ENCODE measurements at regions not wholly inside any gene's neighbourhood (a gene's known extent, or its start where the extent isn't known, plus 50 kb on each side); places are given as distances from the start of the nearest gene placed in this dataset.
A peak's percentile ranks its signal among the peaks of the same experiment; 100 is the strongest.

- DNase-seq (ENCODE audit: low read depth, low spot score): no peak
- H3K27ac ChIP-seq: no peak overlapping the region
These were observed 234.8 kb upstream of the GADL1 start for GRCh38 chr3:31129241-31129640.

DNA sequence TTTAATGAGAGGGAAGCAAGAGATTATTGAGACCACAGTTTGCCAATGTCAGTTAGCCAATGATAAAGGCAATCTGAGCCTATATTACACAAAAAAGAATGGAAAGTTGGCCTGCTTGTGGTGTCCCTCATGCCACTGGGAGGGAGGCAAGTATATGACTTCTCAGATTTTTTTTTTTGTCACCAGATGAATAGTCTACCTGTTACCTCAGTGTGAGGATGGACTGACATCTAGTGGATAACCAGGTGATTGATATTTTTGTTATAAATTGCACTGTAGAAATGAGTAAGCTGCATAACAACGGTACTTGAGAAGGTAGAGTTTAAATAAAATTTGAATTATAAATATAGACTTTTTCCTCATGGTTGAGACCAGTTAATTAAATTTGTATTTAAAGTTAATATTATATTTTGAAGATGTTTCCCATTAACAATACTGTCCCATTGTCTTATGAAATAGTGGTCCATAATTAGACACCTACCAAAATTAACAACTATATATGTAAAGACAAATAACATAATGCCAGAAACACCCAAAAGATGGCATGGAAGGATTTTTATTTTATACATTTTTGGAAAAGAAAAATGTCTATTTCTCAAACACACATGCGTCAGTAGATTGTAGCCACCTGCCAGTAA lies 237.8 kb upstream of the GADL1 start:
- no peak for DNase-seq (ENCODE audit: low read depth, low spot score)

DNA sequence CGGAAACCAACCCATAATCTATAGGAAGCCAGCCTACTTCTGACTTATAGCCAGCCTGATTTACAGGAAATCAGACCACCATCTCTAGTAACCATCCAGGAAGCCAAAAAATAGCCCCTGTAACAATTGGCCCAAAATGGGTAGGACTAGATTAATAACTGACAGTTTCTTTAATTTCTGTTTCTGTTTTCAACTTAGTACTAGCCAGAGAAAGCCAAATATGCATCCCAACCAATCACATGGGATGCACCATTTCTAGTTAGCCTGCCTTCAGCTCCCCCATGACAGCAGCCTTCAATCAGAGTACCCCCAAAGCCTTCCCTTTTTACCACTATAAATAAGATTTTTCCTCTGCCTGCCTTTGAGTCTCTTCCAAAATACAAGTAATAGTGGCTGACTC lies 239.1 kb upstream of the GADL1 start:
- no peak for DNase-seq (ENCODE audit: low read depth, low spot score)
- H3K27ac ChIP-seq: no peak overlapping the region

More for the DNA sequence above, 237.8 kb upstream of the GADL1 start:
- H3K27ac ChIP-seq: no peak overlapping the region

- no peak for DNase-seq (ENCODE audit: low read depth, low spot score)
- H3K27ac ChIP-seq: no peak overlapping the region
These were observed 241.1 kb upstream of the GADL1 start for GRCh38 chr3:31135546-31135945.

- DNase-seq (ENCODE audit: low read depth, low spot score): no peak
- H3K27ac ChIP-seq: no peak overlapping the region
These were observed 243.4 kb upstream of the GADL1 start for GRCh38 chr3:31137718-31138465.

- DNase-seq (ENCODE audit: low read depth, low spot score): no peak
- no peak overlapping the region for H3K27ac ChIP-seq
These were observed 246.0 kb upstream of the GADL1 start for GRCh38 chr3:31140470-31140869.

DNA sequence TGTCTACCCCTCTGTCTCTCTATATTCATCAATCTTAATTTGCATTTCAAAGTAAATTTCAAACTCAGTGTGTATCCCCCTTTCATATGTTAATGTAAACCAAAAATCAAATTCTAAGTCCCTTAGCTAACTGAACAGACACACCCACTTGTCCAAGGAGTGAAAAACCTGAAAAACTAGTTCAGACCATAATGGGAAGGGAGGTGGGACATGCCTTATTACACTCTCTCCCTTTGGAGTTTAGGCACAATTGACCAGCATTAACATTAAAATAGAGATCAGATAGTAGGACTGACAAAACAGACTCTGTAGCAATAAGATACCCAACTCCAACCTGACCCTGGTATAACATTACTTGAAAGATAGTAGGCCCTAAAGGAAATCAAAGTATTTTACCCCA lies 247.7 kb upstream of the GADL1 start:
- no peak overlapping the region for H3K27ac ChIP-seq
- DNase-seq (ENCODE audit: low read depth, low spot score): no peak

- H3K27ac ChIP-seq: no peak overlapping the region
- no peak for DNase-seq (ENCODE audit: low read depth, low spot score)
These were observed 248.1 kb upstream of the GADL1 start for GRCh38 chr3:31142543-31142942.

DNA sequence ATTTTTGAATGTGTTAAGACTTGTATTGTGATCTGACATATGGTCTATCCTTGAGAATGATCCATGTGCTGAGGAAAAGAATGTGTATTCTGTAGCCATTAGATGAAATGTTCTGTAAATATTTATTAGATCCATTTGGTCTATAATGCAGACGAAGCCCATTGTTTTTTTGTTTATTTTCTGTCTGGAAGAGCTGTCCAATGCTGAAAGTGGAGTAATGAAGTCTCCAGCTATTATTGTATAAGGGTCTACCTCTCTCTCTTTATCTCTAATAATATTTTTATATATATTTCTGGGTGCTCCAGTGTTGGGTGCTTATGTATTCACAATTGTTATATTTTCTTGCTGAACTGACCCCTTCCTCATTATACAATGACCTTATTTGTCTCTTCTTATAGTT lies 250.6 kb upstream of the GADL1 start:
- no peak for DNase-seq (ENCODE audit: low read depth, low spot score)

DNA sequence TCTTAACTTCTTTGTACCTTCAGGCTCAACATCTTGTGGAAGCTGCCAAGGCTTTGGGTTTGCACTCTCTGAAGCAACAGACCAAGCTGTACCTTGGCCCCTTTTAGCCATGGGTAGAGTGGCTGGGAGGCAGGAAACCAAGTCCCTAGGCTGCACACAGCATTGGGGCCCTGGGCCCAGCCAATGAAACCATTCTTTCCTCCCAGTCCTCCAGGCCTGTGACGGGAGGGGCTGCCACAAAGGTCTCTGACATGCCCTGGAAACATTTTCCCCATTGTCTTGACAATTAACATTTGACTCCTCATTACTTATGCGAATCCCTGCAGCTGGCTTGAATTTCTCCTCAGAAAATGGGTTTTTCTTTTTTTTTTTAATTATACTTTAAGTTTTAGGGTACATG lies 253.1 kb upstream of the GADL1 start:
- H3K27ac ChIP-seq: no peak overlapping the region
- no peak for DNase-seq (ENCODE audit: low read depth, low spot score)

More for the DNA sequence above, 250.6 kb upstream of the GADL1 start:
- no peak overlapping the region for H3K27ac ChIP-seq

GRCh38 chr3:31157047-31157694 lies 262.7 kb upstream of the GADL1 start:
- no peak for DNase-seq (ENCODE audit: low read depth, low spot score)
- H3K27ac ChIP-seq: no peak overlapping the region

DNA sequence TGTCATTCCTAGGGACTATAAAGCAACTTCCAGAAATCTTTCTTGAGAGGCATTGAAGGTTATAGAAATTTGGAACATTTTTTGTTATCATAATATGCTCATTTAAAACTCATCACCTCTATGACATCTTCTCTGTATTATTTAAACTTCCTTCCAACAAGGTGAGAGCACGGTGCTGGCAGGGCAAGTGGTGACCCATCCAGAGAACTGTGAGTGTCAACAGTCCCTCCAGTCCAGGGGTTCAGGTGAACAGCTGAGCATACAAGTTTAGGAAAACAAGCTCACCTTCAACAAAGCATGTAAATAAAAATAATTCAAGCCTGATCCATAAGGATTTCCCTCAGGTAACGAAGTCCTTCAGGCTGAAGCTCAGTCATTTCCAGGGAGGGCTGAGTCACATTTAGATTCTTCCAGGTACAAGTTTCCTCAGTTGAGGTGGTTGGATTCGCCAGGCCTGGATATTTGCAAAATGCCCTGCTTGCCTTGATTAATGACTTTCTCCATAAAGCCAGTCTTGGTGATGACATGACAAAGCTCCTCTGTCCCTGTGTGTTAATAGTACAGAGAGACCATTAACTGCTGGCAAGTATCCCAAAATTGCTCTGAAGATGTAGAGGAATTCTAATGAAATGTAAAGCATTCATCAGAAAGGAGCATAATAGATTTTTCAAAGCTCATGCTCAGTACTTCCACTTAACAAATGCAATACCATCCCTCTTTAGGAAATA lies 263.6 kb upstream of the GADL1 start:
- DNase-seq (ENCODE audit: low read depth, low spot score): no peak

DNA sequence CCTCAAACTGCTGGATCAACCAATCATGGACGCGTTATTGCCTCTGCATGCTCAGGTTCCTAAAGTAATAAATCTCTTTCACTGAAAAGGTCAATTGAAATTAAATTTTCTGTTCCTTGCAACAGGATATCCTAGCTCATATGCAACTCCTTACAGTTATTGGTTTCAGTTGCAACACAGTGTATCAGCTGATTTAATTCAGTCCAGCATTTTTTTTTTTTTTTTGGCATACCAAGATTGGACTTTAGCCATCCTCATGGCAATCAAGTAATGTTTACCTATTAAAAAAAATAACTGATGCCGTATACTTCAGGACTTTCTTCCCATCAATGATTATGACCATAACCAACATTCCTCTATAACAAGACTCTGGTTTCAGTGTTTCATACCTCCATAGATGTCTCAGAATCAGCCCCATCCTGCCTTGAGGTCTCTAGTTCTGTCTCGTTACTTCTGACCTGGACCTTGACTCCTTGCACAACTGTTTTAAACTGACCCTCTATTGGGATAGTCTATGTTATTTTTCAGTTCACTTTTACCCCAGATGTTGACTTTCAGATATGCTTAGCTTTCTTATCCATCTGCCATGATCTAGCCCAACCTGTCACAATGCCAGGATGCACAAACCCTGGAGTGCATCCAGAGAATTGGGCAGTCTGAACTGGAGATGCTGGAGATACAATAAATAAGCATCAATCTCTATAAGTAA lies 265.0 kb upstream of the GADL1 start:
- H3K27ac ChIP-seq: no peak overlapping the region
- DNase-seq (ENCODE audit: low read depth, low spot score): no peak

More for the DNA sequence above, 263.6 kb upstream of the GADL1 start:
- no peak overlapping the region for H3K27ac ChIP-seq

DNA sequence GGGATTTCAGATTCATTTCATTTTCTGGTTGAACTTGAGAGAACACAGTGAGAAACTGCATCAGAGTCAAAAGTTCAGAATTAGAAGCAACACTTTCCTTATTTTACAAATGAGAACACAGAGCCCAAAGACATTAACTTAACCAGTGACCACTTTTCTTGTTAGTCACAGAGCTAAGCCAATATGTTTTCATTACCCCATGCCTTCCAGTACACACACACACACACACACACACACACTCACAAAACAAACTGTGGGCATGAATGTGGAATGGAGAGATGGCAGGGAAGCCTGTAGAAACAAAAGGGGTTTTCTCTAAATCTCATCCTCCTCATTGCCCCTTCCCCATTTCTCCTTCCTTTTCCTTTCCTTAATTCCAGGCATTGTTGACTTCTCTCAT lies 267.4 kb upstream of the GADL1 start:
- DNase-seq (ENCODE audit: low read depth, low spot score): no peak
- no peak overlapping the region for H3K27ac ChIP-seq

- no peak overlapping the region for H3K27ac ChIP-seq
These were observed 269.9 kb upstream of the GADL1 start for GRCh38 chr3:31164381-31164780.

GRCh38 chr3:31165399-31165860 lies 271.0 kb upstream of the GADL1 start:
- no peak overlapping the region for H3K27ac ChIP-seq
- no peak for DNase-seq (ENCODE audit: low read depth, low spot score)

More at GRCh38 chr3:31164381-31164780, 269.9 kb upstream of the GADL1 start:
- DNase-seq (ENCODE audit: low read depth, low spot score): no peak

- no peak for DNase-seq (ENCODE audit: low read depth, low spot score)
- peak overlapping the region; percentile 53 for H3K27ac ChIP-seq
These were observed 271.9 kb upstream of the GADL1 start for GRCh38 chr3:31166249-31166885.

DNA sequence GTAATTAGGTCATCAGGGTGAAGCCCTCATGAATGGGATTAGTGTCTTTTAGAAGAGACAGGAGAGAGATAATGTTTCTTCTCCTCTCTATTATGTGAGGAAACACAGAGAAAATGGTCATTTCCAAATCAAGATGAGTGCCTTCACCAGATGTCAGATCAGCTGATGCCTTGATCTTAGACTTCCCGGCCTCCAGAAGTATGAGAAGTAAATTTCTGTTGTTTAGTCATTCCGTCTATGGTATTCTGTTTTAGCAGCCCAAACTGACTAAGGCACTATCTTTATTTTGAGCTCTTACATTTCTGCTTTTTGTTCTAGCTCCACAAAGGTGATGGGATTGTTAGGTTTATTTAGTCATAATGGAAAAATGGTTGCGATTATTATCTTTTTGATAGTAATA lies 273.2 kb upstream of the GADL1 start:
- DNase-seq (ENCODE audit: low read depth, low spot score): no peak
- no peak overlapping the region for H3K27ac ChIP-seq

DNA sequence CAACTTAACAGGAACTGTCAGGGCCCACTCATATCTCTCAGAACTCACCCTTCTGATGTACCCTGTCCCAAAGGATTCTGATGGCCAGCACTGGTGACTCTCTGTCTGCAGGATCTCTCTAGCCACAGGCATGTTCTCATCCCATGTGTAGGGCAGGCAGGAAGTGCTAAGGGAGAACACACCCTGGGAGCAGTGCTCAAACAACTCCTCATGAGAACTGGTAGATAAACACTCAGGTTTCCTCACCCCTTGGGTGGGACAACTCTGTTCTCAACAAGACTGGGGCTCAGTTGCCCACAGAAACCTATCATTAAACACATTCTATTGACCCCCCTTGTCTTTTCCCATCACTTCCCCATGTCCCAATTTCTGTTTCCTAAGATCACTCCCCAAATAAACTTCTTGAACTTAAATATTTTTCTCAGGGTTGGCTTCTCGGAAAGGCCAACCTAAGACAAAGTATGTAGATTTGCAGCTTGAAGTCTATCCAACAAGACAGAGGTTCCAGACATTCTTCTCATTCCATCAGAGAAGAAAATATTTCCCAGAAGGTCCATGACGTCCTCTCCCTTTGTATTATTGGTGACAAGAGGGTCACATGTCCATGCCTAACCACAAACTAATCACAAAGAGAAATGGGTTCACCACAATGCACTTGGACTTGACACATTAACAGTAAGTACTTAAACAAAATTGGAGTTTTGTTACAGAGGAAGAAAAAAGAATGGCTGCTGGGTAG lies 276.6 kb upstream of the GADL1 start:
- H3K27ac ChIP-seq: peak overlapping the region; percentile 41
- DNase-seq (ENCODE audit: low read depth, low spot score): peak; percentile 24
